SK-N-SH (cell line): ENCODE measurements at regions not wholly inside any gene's neighbourhood (a gene's known extent, or its start where the extent isn't known, plus 50 kb on each side); places are given as distances from the start of the nearest gene placed in this dataset.

Experiments used
- GATA2 ChIP-seq: sonication (generic); formaldehyde crosslinking; IDR thresholded peaks from 2 replicates; pipeline ENCODE4 v1.5.0; 2020; ENCODE audit warnings: mild to moderate bottlenecking, missing genetic modification reagents
- NRF1 ChIP-seq: IDR thresholded peaks from 2 replicates; pipeline ENCODE4 v1.6.1; 2012; ENCODE audit warnings: low read depth, mild to moderate bottlenecking, low read length
- POLR2AphosphoS5 ChIP-seq: IDR thresholded peaks from 2 replicates; pipeline ENCODE4 v1.6.1; 2012; ENCODE audit warnings: low read depth, low read length
- TF ChIP-seq, protein P1 (sequence below): IDR thresholded peaks from 2 replicates; pipeline ENCODE4 v1.4.0; 2012; ENCODE audit warnings: low read depth, borderline replicate concordance
- TF ChIP-seq, protein P2 (sequence below): fragments of 200-600 bp; sonication (generic); IDR thresholded peaks from 2 replicates; pipeline ENCODE4 v1.6.1; 2017; ENCODE audit warnings: antibody characterized with exemption, mild to moderate bottlenecking, moderate library complexity

DNA sequence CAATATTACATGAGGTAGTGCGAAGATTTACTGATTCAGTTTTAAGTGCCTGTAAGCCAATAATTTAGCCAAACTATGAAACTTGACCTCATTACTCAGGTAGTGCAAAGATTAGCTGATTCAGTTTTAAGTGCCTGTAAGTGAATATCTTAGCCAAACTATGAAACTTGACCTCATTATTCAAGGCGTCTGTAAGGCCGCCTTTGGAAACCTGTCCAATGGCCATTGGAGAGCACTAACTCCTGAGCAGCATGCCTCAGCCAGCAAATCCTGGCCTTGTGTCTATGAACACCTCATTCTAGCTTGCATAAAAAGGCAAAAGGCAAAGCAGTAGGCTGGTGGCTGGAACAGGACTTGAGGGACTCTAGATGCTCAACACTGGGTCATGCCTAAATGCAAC, 127.0 kb upstream of the GPR12 start:
- TF ChIP-seq NRF1 (no peak), POLR2AphosphoS5 (no peak), GATA2 (CRISPR knock-in tag) (no peak)
- TF ChIP-seq, protein P1, sequence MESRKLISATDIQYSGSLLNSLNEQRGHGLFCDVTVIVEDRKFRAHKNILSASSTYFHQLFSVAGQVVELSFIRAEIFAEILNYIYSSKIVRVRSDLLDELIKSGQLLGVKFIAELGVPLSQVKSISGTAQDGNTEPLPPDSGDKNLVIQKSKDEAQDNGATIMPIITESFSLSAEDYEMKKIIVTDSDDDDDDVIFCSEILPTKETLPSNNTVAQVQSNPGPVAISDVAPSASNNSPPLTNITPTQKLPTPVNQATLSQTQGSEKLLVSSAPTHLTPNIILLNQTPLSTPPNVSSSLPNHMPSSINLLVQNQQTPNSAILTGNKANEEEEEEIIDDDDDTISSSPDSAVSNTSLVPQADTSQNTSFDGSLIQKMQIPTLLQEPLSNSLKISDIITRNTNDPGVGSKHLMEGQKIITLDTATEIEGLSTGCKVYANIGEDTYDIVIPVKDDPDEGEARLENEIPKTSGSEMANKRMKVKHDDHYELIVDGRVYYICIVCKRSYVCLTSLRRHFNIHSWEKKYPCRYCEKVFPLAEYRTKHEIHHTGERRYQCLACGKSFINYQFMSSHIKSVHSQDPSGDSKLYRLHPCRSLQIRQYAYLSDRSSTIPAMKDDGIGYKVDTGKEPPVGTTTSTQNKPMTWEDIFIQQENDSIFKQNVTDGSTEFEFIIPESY, result no peak
- TF ChIP-seq, protein P2, sequence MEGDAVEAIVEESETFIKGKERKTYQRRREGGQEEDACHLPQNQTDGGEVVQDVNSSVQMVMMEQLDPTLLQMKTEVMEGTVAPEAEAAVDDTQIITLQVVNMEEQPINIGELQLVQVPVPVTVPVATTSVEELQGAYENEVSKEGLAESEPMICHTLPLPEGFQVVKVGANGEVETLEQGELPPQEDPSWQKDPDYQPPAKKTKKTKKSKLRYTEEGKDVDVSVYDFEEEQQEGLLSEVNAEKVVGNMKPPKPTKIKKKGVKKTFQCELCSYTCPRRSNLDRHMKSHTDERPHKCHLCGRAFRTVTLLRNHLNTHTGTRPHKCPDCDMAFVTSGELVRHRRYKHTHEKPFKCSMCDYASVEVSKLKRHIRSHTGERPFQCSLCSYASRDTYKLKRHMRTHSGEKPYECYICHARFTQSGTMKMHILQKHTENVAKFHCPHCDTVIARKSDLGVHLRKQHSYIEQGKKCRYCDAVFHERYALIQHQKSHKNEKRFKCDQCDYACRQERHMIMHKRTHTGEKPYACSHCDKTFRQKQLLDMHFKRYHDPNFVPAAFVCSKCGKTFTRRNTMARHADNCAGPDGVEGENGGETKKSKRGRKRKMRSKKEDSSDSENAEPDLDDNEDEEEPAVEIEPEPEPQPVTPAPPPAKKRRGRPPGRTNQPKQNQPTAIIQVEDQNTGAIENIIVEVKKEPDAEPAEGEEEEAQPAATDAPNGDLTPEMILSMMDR, result no peak
